ENCODE measurements at regions not wholly inside any gene's neighbourhood (a gene's known extent, or its start where the extent isn't known, plus 50 kb on each side); places are given as distances from the start of the nearest gene placed in this dataset.

- TF ChIP-seq CTCF (IDR thresholded peaks at IDR 0.05; ENCODE audit: insufficient read depth, low read depth, low read length) (no peak), EZH2 (IDR thresholded peaks at IDR 0.05; ENCODE audit: insufficient read depth, low read length) (no peak)
Measured at GRCh38 chr16:52932321-52932720, 120.4 kb downstream of the CHD9NB start.

Data from astrocyte (in vitro differentiated cells and primary cell).